DMS 273 (cell line): ENCODE measurements at regions not wholly inside any gene's neighbourhood (a gene's known extent, or its start where the extent isn't known, plus 50 kb on each side); places are given as distances from the start of the nearest gene placed in this dataset.
"Not testable (repeated sequence)": the region's sequence is repeated elsewhere in the genome, so short reads cannot be mapped to it uniquely, and the experiment has no call there.

Experiments used
- DNase-seq: peaks from one replicate; lab custom pipeline; 2025; ENCODE audit not compliant: unreplicated experiment; lab: John Stamatoyannopoulos, UW

- no peak for DNase-seq
Measured at GRCh38 chr1:183753464-183753891, 51.4 kb upstream of the RGL1 start.

- DNase-seq, result no peak
Measured at GRCh38 chr1:183744132-183744913, 60.6 kb upstream of the RGL1 start.

GRCh38 chr1:183742355-183742754 lies 62.6 kb upstream of the RGL1 start:
- DNase-seq, result no peak

GRCh38 chr1:183739741-183740271 lies 65.1 kb upstream of the RGL1 start:
- no peak for DNase-seq

GRCh38 chr1:183739082-183739481 lies 65.8 kb upstream of the RGL1 start:
- DNase-seq, result no peak

- DNase-seq, result not testable (repeated sequence)
Measured at GRCh38 chr1:183737916-183738315, 67.0 kb upstream of the RGL1 start.

GRCh38 chr1:183736343-183736742 lies 68.6 kb upstream of the RGL1 start:
- DNase-seq, result no peak

GRCh38 chr1:183735069-183735860 lies 69.7 kb upstream of the RGL1 start:
- no peak for DNase-seq

- DNase-seq, result peak; percentile 85
Measured at GRCh38 chr1:183734543-183735036, 70.3 kb upstream of the RGL1 start.

GRCh38 chr1:183733715-183734114 lies 71.2 kb upstream of the RGL1 start:
- peak; percentile 82 for DNase-seq

GRCh38 chr1:183732236-183732880 lies 72.6 kb upstream of the RGL1 start:
- peak; percentile 79 for DNase-seq

- no peak for DNase-seq
Measured at GRCh38 chr1:183730886-183731573, 73.9 kb upstream of the RGL1 start.

GRCh38 chr1:183730107-183730724 lies 74.7 kb upstream of the RGL1 start:
- no peak for DNase-seq

GRCh38 chr1:183726825-183727224 lies 73.7 kb upstream of the APOBEC4 start:
- no peak for DNase-seq

- no peak for DNase-seq
Measured at GRCh38 chr1:183724350-183725042, 71.4 kb upstream of the APOBEC4 start.

- peak; percentile 86 for DNase-seq
Measured at GRCh38 chr1:183723571-183723970, 70.5 kb upstream of the APOBEC4 start.

GRCh38 chr1:183721041-183721440 lies 67.9 kb upstream of the APOBEC4 start:
- DNase-seq, result no peak

GRCh38 chr1:183720028-183720427 lies 66.9 kb upstream of the APOBEC4 start:
- no peak for DNase-seq

- DNase-seq, result no peak
Measured at GRCh38 chr1:183719289-183719688, 66.2 kb upstream of the APOBEC4 start.

- no peak for DNase-seq
Measured at GRCh38 chr1:183716286-183716685, 63.2 kb upstream of the APOBEC4 start.
